ENCODE measurements at regions not wholly inside any gene's neighbourhood (a gene's known extent, or its start where the extent isn't known, plus 50 kb on each side); places are given as distances from the start of the nearest gene placed in this dataset.

DNA sequence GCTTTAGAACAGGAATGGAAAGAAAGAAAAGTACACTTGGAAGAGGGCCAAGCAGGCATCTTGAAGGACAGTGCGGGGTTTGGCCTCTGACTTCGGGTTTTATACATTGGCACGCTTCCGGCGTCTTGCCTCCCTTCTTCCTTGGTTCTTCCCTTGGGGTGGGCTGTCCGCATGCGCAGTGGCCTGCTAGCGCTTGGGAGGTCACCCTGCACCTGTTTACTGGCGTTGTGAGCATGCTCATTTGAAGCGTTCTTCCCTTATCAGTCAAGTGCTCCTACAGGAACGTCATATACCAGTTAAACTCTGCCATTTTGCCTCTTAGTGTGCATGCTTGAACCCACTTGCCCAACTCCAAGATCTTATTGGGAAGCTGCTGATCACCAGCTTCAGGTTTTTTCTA, 230.0 kb downstream of the TTLL2 start:
- WGBS, 2 donors = 74 to 83% methylated on average over 11 of the region's 11 CpGs
- H3K9me3 ChIP-seq = no peaks in the 10 kb centered on the region
- H3K4me1 ChIP-seq = peaks cover 32% of the 10 kb centered on the region
- TF ChIP-seq, protein P1, sequence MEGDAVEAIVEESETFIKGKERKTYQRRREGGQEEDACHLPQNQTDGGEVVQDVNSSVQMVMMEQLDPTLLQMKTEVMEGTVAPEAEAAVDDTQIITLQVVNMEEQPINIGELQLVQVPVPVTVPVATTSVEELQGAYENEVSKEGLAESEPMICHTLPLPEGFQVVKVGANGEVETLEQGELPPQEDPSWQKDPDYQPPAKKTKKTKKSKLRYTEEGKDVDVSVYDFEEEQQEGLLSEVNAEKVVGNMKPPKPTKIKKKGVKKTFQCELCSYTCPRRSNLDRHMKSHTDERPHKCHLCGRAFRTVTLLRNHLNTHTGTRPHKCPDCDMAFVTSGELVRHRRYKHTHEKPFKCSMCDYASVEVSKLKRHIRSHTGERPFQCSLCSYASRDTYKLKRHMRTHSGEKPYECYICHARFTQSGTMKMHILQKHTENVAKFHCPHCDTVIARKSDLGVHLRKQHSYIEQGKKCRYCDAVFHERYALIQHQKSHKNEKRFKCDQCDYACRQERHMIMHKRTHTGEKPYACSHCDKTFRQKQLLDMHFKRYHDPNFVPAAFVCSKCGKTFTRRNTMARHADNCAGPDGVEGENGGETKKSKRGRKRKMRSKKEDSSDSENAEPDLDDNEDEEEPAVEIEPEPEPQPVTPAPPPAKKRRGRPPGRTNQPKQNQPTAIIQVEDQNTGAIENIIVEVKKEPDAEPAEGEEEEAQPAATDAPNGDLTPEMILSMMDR (IDR thresholded peaks at IDR 0.05) = no peak
- no peak for TF ChIP-seq POLR2A (IDR thresholded peaks at IDR 0.05)
- intact Hi-C loops (cut with DNase I; ENCODE audit: low total_unique reads) = no loop called here
- H3K4me3 ChIP-seq = no peak overlapping the region
- H3K27me3 ChIP-seq = no peaks in the 10 kb centered on the region
- H3K36me3 ChIP-seq (ENCODE audit: low read depth, missing control alignments) = no peaks in the 10 kb centered on the region
- DNase-seq = peak; percentile 53
- H3K27ac ChIP-seq = no peak overlapping the region

DNA sequence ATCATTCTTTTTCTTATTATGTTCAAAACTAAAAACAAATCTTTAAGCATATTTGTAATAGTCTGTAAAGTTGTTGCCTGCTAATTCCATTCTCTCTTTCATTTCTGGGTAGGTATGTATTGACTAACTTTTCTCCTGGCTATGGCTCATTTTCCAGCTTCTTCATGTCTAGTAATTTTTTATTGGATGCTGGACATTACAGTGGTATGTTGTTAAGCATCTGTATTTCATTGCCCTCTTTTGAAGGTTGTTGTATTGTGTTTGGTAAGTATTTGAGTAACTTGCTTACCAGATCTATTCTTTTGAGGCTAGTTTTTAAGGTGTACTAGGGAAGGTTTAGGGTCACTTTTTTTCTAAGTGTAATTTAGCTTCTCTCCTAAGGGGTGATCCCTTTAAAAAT, 230.9 kb downstream of the TTLL2 start:
- Histone ChIP-seq H3K4me1 (peaks cover 22% of the 10 kb centered on the region), H3K27ac (no peak overlapping the region), H3K4me3 (no peak overlapping the region), H3K9me3 (no peaks in the 10 kb centered on the region), H3K36me3 (ENCODE audit: low read depth, missing control alignments) (no peaks in the 10 kb centered on the region), H3K27me3 (no peaks in the 10 kb centered on the region)
- DNase-seq = no peak
- intact Hi-C loops (cut with DNase I; ENCODE audit: low total_unique reads) = no loop called here
- no peak for TF ChIP-seq POLR2A (IDR thresholded peaks at IDR 0.05)

DNA sequence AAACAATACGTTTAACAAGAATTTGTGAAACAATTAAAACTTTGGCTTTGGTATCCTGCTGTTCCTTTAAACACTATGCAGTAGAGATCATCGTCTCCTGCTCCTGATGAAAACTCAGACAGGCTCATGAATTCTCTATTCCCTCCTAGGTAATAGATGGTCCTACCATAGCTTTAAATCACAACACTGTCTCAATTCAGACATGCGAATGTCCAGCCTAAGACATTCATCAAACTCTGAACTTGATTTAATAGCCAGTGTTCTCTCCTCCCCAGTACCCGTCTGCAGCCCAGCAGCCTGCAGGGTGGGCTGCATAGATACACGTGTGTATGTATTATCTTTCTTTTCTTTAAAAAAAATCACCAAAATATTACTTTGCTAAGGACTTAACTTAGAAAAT, 232.8 kb downstream of the TTLL2 start:
- intact Hi-C loops (cut with DNase I; ENCODE audit: low total_unique reads) = no loop called here
- peak overlapping the region in 1 of 2 donors; percentile 57 for H3K27ac ChIP-seq
- DNase-seq = no peak

DNA sequence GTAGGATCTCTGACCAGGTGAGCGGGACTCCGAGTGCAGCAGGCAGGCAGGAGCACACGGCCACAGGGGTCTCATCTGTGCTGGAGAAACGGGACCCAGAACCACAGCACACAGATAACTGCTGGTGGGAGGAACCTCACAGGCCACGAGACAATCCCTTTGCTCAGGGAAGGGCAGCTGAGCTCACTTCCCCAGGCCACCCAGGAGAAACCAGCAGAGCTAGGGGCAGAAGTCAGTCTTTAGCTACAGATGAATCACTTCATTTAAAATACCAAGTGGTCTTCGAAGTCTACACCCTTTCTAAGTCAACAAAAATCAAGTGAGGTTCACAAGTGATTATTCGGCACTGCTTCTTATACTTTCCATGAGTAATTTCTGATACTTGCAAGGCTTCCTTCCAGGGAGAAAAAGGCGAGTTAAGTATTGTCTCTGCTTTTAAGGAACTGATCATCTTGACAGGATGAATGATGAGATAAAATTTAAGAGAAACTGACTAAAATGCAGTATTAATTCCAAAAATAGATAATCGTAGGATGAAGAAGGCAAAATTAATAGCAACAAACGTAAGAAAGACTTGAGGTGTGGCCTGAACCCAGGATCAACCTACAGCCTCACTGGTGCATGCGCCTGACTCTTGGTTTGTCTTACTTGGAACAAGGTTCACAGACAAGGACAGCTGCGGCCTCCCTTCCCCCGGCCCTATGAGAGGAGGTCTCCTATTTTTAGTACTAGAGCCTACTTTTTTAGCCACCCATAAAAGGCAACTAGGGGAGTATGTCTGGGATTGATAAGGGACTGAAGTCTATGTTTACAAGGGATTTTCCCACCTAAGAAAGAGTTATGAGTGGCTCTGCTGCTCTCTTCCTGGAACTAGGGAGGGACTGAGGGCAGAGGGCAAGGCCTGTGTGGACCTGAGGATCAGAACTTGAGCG, 233.6 kb downstream of the TTLL2 start:
- WGBS, 2 donors = 47 to 57% methylated on average over 11 to 14 of the region's 14 CpGs
- peak; percentile 81 for DNase-seq

More for the DNA sequence above, 232.8 kb downstream of the TTLL2 start:
- WGBS, 2 donors = 80 to 81% methylated on average over 5 of the region's 5 CpGs
- Histone ChIP-seq H3K4me1 (peaks cover 8% of the 10 kb centered on the region), H3K9me3 (no peaks in the 10 kb centered on the region), H3K36me3 (ENCODE audit: low read depth, missing control alignments) (no peaks in the 10 kb centered on the region), H3K27me3 (no peaks in the 10 kb centered on the region), H3K4me3 (no peak overlapping the region)
- TF ChIP-seq, protein P1 (IDR thresholded peaks at IDR 0.05) = no peak
- TF ChIP-seq POLR2A (IDR thresholded peaks at IDR 0.05) = no peak

DNA sequence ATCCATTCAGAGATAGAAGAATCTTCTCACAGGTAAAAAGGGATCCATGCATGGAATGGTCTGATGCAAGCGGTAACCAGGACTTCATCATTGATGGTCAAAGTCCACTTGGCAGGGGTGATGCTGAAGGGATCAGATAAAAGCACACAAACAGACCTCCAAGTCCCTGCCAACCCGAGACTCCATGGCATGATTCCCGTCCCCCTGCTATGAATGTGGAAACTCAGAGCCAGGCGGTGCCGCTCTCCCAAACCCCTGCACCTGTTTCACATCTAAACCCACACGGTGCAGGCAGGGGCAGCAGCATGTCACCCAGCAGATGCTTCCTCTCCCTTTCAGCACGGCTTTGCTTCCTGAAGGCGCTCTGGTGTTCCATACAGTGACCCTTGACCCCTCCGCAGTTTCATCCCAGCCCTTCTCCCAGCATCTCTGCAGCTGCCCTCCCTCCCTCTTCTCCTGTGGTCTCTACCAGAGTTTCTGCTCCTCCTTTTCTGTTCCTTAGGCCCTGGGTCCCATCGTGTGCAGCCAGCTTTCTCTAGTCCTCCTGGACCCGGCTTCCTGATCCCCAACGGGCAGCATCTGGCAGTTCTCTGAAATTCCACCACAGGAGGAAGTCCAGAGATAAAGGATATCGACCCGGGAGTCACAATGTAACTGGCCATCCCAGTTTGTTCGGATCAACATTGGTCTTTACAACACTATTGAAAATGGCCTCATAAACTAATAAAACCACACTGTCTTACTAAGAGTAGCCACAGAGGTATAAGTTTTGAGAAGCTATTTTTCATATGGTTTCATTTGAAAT, 235.0 kb downstream of the TTLL2 start:
- WGBS, 2 donors = 61% methylated on average over 15 of the region's 15 CpGs
- no peak for DNase-seq
- Histone ChIP-seq H3K27ac (no peak overlapping the region), H3K27me3 (no peaks in the 10 kb centered on the region), H3K4me1 (peaks cover 8% of the 10 kb centered on the region), H3K36me3 (ENCODE audit: low read depth, missing control alignments) (no peaks in the 10 kb centered on the region), H3K4me3 (no peak overlapping the region), H3K9me3 (no peaks in the 10 kb centered on the region)
- intact Hi-C loops (cut with DNase I; ENCODE audit: low total_unique reads) = no loop called here
- TF ChIP-seq POLR2A (IDR thresholded peaks at IDR 0.05) = no peak
- TF ChIP-seq, protein P1 (IDR thresholded peaks at IDR 0.05) = no peak

More for the DNA sequence above, 233.6 kb downstream of the TTLL2 start:
- TF ChIP-seq, protein P1 (IDR thresholded peaks at IDR 0.05) = no peak
- Histone ChIP-seq H3K27ac (peak overlapping the region in 1 of 2 donors; percentile 57), H3K4me3 (no peak overlapping the region), H3K4me1 (peaks cover 8% of the 10 kb centered on the region), H3K27me3 (no peaks in the 10 kb centered on the region), H3K9me3 (no peaks in the 10 kb centered on the region), H3K36me3 (ENCODE audit: low read depth, missing control alignments) (no peaks in the 10 kb centered on the region)
- intact Hi-C loops (cut with DNase I; ENCODE audit: low total_unique reads) = no loop called here
